Thymus (tissue), 11 donors: ENCODE measurements at regions not wholly inside any gene's neighbourhood (a gene's known extent, or its start where the extent isn't known, plus 50 kb on each side); places are given as distances from the start of the nearest gene placed in this dataset.
A peak's percentile ranks its signal among the peaks of the same experiment; 100 is the strongest.

Experiments used
- DNase-seq, 9 donors: peaks; one replicate each; pipeline ENCODE4 v3.0.0-alpha.2; 2013; ENCODE audit warnings: low spot score in 9 of 9, low read depth in 6 of 9, missing footprints in 1 of 9
- H3K27ac ChIP-seq, 2 donors: one replicate each; pipeline ENCODE4 v1.5.1; 2013; ENCODE audit warnings: control low read depth in 1 of 2, low read depth in 1 of 2, low read length in 1 of 2, mild to moderate bottlenecking in 1 of 2, moderate library complexity in 1 of 2
- H3K27me3 ChIP-seq, 2 donors: one replicate each; pipeline ENCODE4 v1.5.1; 2013; ENCODE audit warnings: low read length in 1 of 2; ENCODE audit not compliant: control insufficient read depth in 2 of 2, insufficient read depth in 1 of 2
- H3K36me3 ChIP-seq, 2 donors: one replicate each; pipeline ENCODE4 v1.5.1; 2013; ENCODE audit warnings: low read length in 1 of 2, mild to moderate bottlenecking in 1 of 2, moderate library complexity in 1 of 2; ENCODE audit not compliant: control insufficient read depth in 2 of 2, insufficient read depth in 2 of 2
- H3K4me1 ChIP-seq, 2 donors: one replicate each; pipeline ENCODE4 v1.5.1; 2013; ENCODE audit warnings: low read length in 2 of 2; ENCODE audit not compliant: control insufficient read depth in 2 of 2, insufficient read depth in 2 of 2
- H3K4me3 ChIP-seq, 2 donors: one replicate each; pipeline ENCODE4 v1.5.1; 2013; ENCODE audit warnings: low read length in 2 of 2, control low read depth in 1 of 2, mild to moderate bottlenecking in 1 of 2
- H3K9me3 ChIP-seq, 2 donors: one replicate each; pipeline ENCODE4 v1.5.1; 2013; ENCODE audit warnings: low read length in 1 of 2, mild to moderate bottlenecking in 1 of 2; ENCODE audit not compliant: control insufficient read depth in 2 of 2, insufficient read depth in 1 of 2
- WGBS: extraction: QIAGEN DNeasy Blood & Tissue Kit; methylation state at CpG from one replicate; pipeline ENCODE4 v1.1.7; 2013; 5-methylcytosine and 5-hydroxymethylcytosine counted together
- donor health status: healthy.

DNA sequence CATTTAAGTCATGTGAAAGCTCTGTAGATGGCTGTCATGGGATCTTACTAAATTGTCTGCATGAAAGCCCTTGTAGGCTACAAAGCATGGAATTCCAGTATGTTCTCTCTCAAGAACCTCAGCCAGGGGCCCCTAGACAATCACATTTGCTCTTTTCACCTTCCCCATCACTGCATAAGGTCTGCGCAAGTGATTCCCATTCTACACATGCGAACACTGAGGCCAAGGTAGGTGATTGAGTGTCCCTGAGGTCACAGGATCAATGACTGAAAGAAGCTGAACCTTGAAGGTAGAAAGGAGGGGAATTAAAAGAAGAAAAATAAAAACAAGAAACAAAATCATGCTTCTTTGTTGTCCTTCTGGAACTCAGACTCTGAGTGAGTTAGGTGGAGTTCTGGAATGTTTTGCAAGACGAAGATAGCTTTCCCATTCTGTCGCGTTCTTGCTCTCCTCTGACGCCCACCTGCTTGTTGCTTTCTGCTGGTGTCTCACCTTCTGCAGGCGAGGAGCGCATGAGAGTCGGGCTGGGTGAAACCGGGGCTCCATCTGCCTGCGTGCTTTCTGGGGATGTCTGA, 79.9 kb downstream of the SPRING1 start:
- no peaks in the 10 kb centered on the region for H3K27me3 ChIP-seq
- H3K4me1 ChIP-seq: peaks cover 8 to 42% of the 10 kb centered on the region in 2 donors
- 79% methylated on average over 11 of the region's 11 CpGs for WGBS
- peaks cover 0 to 5% of the 10 kb centered on the region in 2 donors for H3K9me3 ChIP-seq
- no peaks in the 10 kb centered on the region for H3K36me3 ChIP-seq
- H3K27ac ChIP-seq: peak overlapping the region in 1 of 2 donors; percentile 75
- no peak for DNase-seq
- H3K4me3 ChIP-seq: no peak overlapping the region

- no peaks in the 10 kb centered on the region for H3K36me3 ChIP-seq
- H3K4me1 ChIP-seq: peaks cover 5 to 30% of the 10 kb centered on the region in 2 donors
- no peak overlapping the region for H3K4me3 ChIP-seq
- DNase-seq: no peak
- no peak overlapping the region for H3K27ac ChIP-seq
- 96% methylated on average over 5 of the region's 5 CpGs for WGBS
- no peaks in the 10 kb centered on the region for H3K9me3 ChIP-seq
- H3K27me3 ChIP-seq: no peaks in the 10 kb centered on the region
These were observed 81.6 kb downstream of the SPRING1 start for GRCh38 chr12:116656306-116656705.

GRCh38 chr12:116654226-116654743, 83.6 kb downstream of the SPRING1 start:
- no peaks in the 10 kb centered on the region for H3K9me3 ChIP-seq
- DNase-seq: no peak
- WGBS: 95% methylated on average over 6 of the region's 6 CpGs
- H3K27me3 ChIP-seq: no peaks in the 10 kb centered on the region
- H3K36me3 ChIP-seq: no peaks in the 10 kb centered on the region
- H3K4me1 ChIP-seq: peaks cover 11 to 35% of the 10 kb centered on the region in 2 donors
- no peak overlapping the region for H3K4me3 ChIP-seq
- no peak overlapping the region for H3K27ac ChIP-seq

- WGBS: 63% methylated on average over 5 of the region's 5 CpGs
These were observed 86.8 kb downstream of the SPRING1 start for GRCh38 chr12:116651089-116651488.

DNA sequence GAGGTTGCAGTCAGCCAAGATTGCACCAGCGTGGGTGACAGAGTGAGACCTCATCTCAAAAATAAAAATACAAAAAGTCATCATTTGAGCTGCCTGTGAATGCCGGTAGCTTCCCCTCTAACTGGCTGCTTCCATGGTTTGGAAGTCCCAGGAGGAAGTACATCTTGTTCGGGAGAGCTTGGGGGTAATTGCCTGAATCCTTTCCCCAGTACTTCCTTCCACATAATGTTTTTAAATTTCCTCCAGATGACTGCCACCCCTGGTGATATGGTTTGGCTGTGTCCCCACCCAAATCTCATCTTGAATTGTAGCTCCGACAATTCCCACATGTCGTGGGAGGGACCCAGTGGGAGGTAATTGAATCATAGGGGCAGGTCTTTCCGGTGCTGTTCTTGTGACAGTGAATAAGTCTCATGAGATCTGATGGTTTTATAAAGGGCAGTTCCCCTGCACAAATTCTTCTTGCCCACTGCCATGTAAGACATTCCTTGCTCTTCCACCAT, 87.2 kb downstream of the SPRING1 start:
- H3K27me3 ChIP-seq: no peaks in the 10 kb centered on the region
- no peaks in the 10 kb centered on the region for H3K9me3 ChIP-seq
- no peak overlapping the region for H3K27ac ChIP-seq
- H3K4me1 ChIP-seq: peaks cover 9 to 35% of the 10 kb centered on the region in 2 donors
- no peak overlapping the region for H3K4me3 ChIP-seq
- WGBS: 89% methylated on average over 6 of the region's 6 CpGs
- no peaks in the 10 kb centered on the region for H3K36me3 ChIP-seq
- DNase-seq: no peak

More at GRCh38 chr12:116651089-116651488, 86.8 kb downstream of the SPRING1 start:
- no peaks in the 10 kb centered on the region for H3K27me3 ChIP-seq
- H3K4me1 ChIP-seq: peaks cover 9 to 38% of the 10 kb centered on the region in 2 donors
- H3K4me3 ChIP-seq: no peak overlapping the region
- no peaks in the 10 kb centered on the region for H3K9me3 ChIP-seq
- peak in 1 of 9 donors; percentile 47 for DNase-seq
- no peaks in the 10 kb centered on the region for H3K36me3 ChIP-seq
- H3K27ac ChIP-seq: no peak overlapping the region

DNA sequence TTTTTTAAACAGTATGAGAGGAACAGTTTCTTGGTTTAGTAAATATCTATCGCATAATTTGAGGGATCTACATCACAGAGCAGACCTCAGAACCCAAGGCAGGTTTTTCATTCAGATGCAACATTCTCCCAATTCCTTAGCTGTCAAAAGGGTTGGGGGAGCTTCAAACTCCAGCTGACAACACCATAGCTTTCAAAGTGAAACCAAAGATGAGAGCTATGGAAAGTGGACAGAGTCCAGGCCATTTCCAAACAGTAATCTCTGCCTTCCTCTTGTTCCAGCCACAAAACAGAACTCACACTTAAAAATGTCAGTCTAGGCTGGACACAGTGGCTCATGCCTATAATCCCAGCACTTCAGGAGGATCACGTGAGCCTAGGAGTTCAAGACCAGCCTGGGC, 87.8 kb downstream of the SPRING1 start:
- no peaks in the 10 kb centered on the region for H3K36me3 ChIP-seq
- 92% methylated on average over 2 of the region's 2 CpGs for WGBS
- H3K4me3 ChIP-seq: no peak overlapping the region
- peaks cover 0 to under 1% of the 10 kb centered on the region in 2 donors for H3K9me3 ChIP-seq
- DNase-seq: no peak
- H3K4me1 ChIP-seq: peaks cover 9 to 32% of the 10 kb centered on the region in 2 donors
- no peak overlapping the region for H3K27ac ChIP-seq
- H3K27me3 ChIP-seq: no peaks in the 10 kb centered on the region

DNA sequence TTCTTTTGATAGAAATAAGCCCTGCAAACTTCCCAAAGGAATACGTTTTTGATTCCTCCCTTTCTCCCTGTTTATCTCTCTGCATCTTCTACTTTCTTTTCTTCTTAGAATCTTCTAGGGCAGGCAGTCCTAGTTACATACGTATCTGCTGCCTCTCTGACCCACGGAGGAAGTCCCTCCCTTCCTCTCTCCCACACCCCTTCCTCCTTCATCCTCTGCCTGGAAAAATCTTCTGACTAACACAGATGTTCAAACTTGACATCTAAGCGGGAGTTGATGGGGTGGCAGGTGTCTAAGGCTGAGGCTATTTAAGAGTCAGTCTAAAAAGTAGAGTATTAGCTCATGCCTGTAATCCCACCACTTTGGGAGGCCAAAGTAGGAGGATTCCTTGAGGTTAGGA, 88.6 kb downstream of the MAP1LC3B2 start:
- Histone ChIP-seq H3K4me1 (peaks cover 9 to 33% of the 10 kb centered on the region in 2 donors), H3K9me3 (peaks cover 0 to 6% of the 10 kb centered on the region in 2 donors), H3K27me3 (no peaks in the 10 kb centered on the region), H3K27ac (no peak overlapping the region), H3K36me3 (no peaks in the 10 kb centered on the region), H3K4me3 (no peak overlapping the region)
- DNase-seq: peak in 1 of 9 donors; percentile 52
- WGBS: 12% methylated on average over 4 of the region's 4 CpGs

DNA sequence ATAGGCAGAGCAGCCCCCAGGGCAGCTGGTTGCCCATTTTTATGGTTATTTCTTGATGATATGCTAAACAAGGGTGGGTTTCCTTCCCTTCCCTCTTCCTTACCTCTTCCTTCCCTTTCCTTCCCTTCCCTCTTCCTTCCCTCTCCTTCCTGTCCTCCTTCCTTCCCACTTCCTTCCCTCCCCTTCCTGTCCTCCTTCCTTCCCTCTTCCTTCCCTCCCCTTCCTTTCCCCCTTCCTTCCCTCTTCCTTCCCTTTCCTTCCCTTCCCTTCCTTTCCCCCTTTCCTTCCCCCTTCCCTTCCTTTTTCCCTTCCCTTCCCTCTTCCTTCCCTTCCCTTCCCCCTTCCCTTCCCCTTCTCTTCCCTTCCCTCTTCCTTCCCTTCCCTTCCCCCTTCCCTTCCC, 87.7 kb downstream of the MAP1LC3B2 start:
- Histone ChIP-seq H3K9me3 (peaks cover 0 to 6% of the 10 kb centered on the region in 2 donors), H3K36me3 (no peaks in the 10 kb centered on the region), H3K27ac (no peak overlapping the region), H3K4me3 (no peak overlapping the region), H3K4me1 (peaks cover 9 to 36% of the 10 kb centered on the region in 2 donors), H3K27me3 (no peaks in the 10 kb centered on the region)
- no peak for DNase-seq

DNA sequence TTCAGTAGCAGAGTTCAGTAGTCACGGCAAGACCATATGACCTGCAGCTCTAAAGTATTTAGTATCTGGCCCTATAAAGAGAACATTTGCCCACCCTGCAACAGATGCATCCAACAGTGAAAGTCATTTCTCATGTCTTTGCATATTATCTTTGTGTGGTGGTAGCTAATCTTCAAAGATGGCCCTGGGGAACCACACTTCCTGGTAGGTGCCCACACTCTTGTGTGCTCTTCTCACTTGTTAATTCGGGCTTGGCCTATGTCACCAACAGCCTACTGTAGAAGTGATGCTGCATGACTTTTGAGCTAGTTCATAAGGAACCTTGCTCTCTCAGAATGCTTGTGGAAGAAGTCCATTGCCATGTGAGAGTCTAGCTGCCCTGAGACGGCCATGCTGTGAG, 85.6 kb downstream of the MAP1LC3B2 start:
- Histone ChIP-seq H3K4me1 (peaks cover 8 to 21% of the 10 kb centered on the region in 2 donors), H3K27ac (no peak overlapping the region), H3K36me3 (no peaks in the 10 kb centered on the region), H3K9me3 (peaks cover 0 to 6% of the 10 kb centered on the region in 2 donors), H3K27me3 (no peaks in the 10 kb centered on the region), H3K4me3 (no peak overlapping the region)
- DNase-seq: no peak
- WGBS: 95% methylated on average over 3 of the region's 3 CpGs
